NCI-H82 treated with DMSO at 0.1 percent for 48 hours (cell line): ENCODE measurements at regions not wholly inside any gene's neighbourhood (a gene's known extent, or its start where the extent isn't known, plus 50 kb on each side); places are given as distances from the start of the nearest gene placed in this dataset.

ENCODE experiments used
- DNase-seq: peaks from one replicate; lab custom pipeline; 2025; ENCODE audit not compliant: unreplicated experiment; lab: John Stamatoyannopoulos, UW

- DNase-seq: no peak
These were observed 51.5 kb downstream of the SST start for GRCh38 chr3:187618722-187619121.

DNA sequence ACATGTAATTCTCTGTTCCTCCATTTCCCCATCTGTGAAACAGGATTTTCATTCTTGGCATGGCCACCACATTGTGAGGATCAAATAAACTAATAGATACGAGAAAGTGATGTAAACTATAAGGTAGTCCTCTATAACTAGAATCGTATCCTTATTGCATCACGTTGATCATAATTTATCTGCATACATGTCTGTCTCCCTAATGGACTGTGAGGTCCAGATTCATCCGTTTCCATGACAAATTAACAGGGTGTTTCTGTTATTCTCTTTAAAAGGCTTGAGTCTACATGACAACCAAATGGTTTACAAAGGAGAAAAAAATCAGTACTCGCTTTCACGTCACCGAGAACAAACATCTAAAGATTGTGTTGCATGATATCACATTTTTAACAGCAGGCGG, 53.0 kb downstream of the SST start:
- no peak for DNase-seq

DNA sequence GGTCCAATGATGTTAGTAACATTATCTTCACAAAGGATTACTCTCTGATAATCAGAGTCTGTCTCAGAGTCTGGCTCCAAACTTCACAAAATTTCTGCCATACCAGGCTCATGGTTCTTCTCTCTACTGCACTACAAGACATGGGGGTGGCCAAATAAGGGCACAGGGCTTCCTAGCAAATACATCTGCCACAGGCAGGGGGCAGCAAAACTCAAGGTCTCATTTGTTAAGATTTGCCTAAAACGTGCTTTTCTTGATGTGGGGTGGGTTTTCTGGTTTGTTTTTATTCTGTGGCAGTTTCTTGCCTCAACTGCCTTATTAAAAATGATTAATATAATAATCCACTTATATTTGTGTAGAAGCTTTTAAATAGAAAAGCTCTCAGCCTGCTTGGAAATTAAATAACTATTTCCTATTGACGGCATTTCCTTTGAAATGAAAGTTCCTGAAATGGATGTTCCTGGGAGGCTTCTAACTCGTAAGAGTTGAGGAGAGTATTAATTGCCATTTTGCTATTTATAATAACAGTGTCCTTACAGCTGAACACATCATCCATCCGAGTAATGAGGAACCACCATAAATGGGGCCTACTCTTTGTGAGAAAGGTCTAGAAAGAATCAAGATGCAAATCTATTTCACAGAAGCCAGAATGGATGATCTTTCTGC, 53.8 kb downstream of the SST start:
- DNase-seq: peak; percentile 1

DNA sequence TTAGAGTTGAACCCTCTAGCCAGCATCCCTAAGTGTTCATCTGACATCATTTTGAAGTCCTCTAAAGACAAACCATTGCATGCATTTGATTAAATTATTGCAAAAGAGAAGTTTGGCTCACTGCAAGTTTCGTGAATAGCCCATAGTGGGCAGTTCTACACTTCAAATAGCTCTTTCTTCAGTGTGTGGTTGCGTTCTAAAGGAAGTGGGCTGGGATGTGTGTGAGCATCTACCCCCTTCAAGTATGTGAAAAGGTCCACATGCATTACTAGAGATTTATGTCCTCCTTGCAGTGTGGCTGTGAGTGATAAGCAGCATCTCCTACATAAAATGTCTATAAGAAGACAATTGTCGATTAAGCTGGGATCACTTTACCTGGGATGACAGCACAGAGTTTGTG, 54.6 kb downstream of the SST start:
- no peak for DNase-seq

- DNase-seq: no peak
These were observed 57.5 kb downstream of the SST start for GRCh38 chr3:187612656-187613055.

DNA sequence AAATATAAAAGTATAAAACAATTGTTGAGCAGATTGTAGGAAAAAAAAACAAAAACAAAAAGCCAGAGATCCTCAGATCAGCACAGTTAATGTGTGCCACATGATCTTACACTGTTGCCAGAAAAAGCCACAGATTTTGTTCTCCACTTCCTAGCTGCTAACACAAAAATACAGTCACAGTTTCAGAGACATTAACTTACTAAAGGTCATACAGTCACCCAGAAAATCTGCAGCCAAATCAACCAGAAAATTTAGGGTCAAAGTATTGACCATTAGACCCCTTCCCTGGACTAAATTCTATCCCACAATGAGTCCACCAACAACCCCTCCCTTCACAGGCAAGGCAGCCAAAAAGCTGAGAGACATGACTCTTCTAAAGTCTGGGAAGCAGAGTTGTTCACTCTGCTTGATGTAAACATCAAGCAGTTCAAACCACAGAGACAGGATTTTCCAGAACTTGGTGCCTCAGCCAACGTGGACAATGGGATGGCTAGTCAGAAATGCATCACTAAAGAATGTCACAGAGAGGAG, 59.1 kb downstream of the SST start:
- DNase-seq: no peak

- DNase-seq: no peak
These were observed 75.9 kb downstream of the SST start for GRCh38 chr3:187594272-187594671.

- no peak for DNase-seq
These were observed 76.7 kb downstream of the SST start for GRCh38 chr3:187593451-187593850.

- no peak for DNase-seq
These were observed 79.2 kb downstream of the SST start for GRCh38 chr3:187590861-187591576.

GRCh38 chr3:187587076-187587475, 83.1 kb downstream of the SST start:
- no peak for DNase-seq

- DNase-seq: no peak
These were observed 84.0 kb downstream of the SST start for GRCh38 chr3:187586226-187586625.

DNA sequence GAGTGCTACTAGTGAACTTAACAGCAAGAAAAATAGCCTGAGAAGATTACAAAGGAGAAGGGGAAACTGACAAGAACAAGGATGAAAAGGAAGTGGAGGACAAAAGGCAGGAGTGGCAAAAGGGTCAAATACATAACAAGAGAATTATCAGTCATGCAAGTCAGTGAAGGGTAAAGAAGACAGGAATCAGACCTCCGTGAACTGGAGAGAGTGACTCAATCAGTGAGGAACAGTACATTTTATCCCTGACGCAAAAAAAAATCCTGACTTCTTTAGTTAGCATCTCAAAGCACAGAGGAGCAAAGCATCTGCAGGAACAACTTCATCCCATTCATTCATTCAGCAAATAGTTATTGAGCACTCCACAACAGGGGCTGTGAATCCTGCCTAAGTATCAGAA, 97.8 kb downstream of the SST start:
- DNase-seq: no peak

DNA sequence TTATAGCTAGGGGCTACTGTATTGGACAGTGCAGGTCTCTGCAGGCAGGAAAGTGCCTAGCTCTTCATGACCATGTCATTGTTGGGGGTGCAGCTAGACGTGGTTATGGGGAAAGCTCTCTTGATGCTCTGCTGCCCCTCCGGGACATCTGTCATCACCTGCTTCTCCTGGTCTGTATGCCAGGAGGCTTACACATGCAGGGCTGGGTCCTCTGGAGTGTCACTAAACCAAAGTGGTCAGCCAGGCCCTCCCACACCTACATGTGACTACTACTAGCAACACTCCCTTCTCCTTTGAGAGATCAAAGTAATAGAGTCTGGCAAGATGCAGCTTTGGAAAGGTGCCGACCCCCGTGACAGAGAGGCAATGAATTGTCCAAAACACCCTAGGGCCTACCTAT, 98.5 kb downstream of the SST start:
- DNase-seq: no peak

- DNase-seq: peak; percentile 45
These were observed 99.4 kb downstream of the SST start for GRCh38 chr3:187570776-187571175.

DNA sequence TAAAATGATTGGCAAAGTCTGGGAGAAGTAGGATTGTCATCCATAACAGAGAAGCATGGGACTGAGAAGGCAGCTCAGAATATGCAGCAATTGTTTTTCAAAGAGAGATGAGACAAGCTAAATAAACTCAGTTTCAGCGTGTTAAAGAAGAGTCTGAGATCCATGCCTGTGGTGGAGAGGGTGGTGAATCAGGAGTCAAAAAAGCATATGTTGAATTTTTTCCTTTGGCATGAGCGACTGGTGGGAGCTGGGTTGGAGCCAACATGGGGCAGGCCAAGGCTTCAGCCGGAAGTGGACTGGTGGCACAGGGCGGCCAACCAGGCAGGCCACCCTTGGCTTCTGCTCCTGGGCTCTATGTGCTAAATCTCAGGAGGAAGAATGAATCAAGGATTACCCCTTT, 102.0 kb downstream of the SST start:
- DNase-seq: no peak

- DNase-seq: no peak
These were observed 102.5 kb downstream of the SST start for GRCh38 chr3:187567661-187568121.

GRCh38 chr3:187567021-187567420, 103.2 kb downstream of the SST start:
- no peak for DNase-seq

DNA sequence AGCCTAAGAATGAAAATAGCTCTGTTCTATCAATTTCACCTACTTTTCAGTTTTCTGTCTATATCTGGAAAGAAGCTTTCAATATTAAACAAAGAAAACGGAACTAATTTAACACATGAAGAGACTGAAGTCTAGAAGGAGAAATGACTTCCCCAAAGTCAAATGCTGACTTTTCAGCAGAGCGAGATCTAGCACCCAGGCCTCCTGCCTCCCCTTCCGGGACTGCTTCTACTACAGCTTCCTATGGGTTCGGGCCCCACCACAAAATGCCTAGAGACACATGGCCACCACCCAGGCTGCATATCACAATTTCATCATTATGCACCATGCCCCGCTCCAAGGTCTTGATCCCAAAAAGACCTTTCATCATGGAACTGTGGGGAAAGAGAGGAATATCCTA, 104.5 kb downstream of the SST start:
- no peak for DNase-seq

GRCh38 chr3:187558990-187559389, 111.2 kb downstream of the SST start:
- DNase-seq: no peak

- no peak for DNase-seq
These were observed 118.8 kb downstream of the SST start for GRCh38 chr3:187551416-187551815.

DNA sequence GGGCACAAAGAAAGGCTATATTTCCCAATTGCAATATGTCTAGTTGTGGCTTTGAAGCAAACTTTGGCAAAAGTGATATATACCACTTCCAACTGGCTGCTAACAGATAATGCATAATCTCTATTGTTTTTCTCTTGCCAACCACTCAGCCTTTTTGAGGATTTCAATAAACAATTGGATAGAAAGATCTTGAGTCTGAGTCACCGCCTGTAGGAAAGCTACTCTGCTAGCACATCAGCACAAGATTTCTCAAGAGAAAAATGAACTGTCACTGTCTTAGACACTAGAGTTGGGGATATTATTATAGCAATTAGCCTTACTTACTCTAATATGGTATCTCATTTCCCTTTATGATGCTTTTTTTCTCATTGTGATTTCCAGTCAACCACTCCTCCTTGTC, 119.7 kb downstream of the SST start:
- DNase-seq: no peak

DNA sequence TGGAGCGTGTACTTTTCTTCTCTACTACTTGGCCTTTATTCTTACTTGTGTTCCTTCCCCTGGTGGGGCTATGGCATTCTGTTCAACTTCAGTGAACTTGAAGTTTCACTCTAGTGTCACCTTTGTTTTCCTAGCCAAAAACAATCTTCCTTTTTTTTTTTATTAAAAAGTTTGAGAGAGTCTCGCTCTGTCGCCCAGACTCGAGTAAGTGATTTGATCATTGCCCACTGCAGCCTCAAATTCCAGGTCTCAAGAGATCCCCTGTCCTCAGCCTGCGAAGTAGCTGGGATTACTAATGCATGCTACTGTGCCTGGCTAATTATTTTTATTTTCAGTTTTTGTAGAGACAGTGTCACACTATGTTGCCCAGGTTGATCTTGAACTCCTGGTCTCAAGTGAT, 124.8 kb downstream of the SST start:
- no peak for DNase-seq

GRCh38 chr3:187544326-187544725, 125.9 kb downstream of the SST start:
- DNase-seq: no peak
